ENCODE measurements at regions not wholly inside any gene's neighbourhood (a gene's known extent, or its start where the extent isn't known, plus 50 kb on each side); places are given as distances from the start of the nearest gene placed in this dataset.

- H3K27me3 ChIP-seq (ENCODE audit: control insufficient read depth in 4 of 4, insufficient read depth in 4 of 4, low read length in 3 of 4) = no peaks in the 10 kb centered on the region
- no peak overlapping the region for H3K9ac ChIP-seq (ENCODE audit: low read depth in 1 of 2, low read length in 2 of 2)
- WGBS = 88% methylated on average over 4 of the region's 4 CpGs
- DNase-seq (ENCODE audit: low spot score) = no peak
- no peaks in the 10 kb centered on the region for H3K9me3 ChIP-seq (ENCODE audit: control insufficient read depth in 4 of 4, low read length in 3 of 4)
- no peaks in the 10 kb centered on the region for H3K36me3 ChIP-seq (ENCODE audit: control insufficient read depth in 4 of 4, insufficient read depth in 3 of 4, low read depth in 1 of 4, low read length in 3 of 4)
- H3K27ac ChIP-seq (ENCODE audit: low read depth in 1 of 2, low read length in 2 of 2) = no peak overlapping the region
- TF ChIP-seq FOXA2 (IDR thresholded peaks at IDR 0.05) (no peak), EGR1 (IDR thresholded peaks at IDR 0.05; ENCODE audit: low read depth in 2 of 2) (no peak), GABPA (IDR thresholded peaks at IDR 0.05 in 1 of 2, conservative IDR thresholded peaks at IDR 0.05 in 1 of 2) (no peak), RXRA (IDR thresholded peaks at IDR 0.05) (no peak)
- peaks cover 9 to 35% (median 30%) of the 10 kb centered on the region in 4 donors for H3K4me1 ChIP-seq (ENCODE audit: control insufficient read depth in 4 of 4, insufficient read depth in 4 of 4, low read length in 3 of 4)
- H3K4me3 ChIP-seq (ENCODE audit: low read depth in 1 of 3, low read length in 3 of 3) = no peak overlapping the region
Observed at GRCh38 chr16:13791095-13791494, 128.9 kb upstream of the ERCC4 start.

GRCh38 chr16:13793841-13794409, 126.0 kb upstream of the ERCC4 start:
- Histone ChIP-seq H3K36me3 (ENCODE audit: control insufficient read depth in 4 of 4, insufficient read depth in 3 of 4, low read depth in 1 of 4, low read length in 3 of 4) (no peaks in the 10 kb centered on the region), H3K27me3 (ENCODE audit: control insufficient read depth in 4 of 4, insufficient read depth in 4 of 4, low read length in 3 of 4) (no peaks in the 10 kb centered on the region), H3K9ac (ENCODE audit: low read depth in 1 of 2, low read length in 2 of 2) (no peak overlapping the region), H3K27ac (ENCODE audit: low read depth in 1 of 2, low read length in 2 of 2) (peak overlapping the region; percentile 74 to 78), H3K9me3 (ENCODE audit: control insufficient read depth in 4 of 4, low read length in 3 of 4) (no peaks in the 10 kb centered on the region), H3K4me1 (ENCODE audit: control insufficient read depth in 4 of 4, insufficient read depth in 4 of 4, low read length in 3 of 4) (peaks cover 10 to 36% (median 30%) of the 10 kb centered on the region in 4 donors), H3K4me3 (ENCODE audit: low read depth in 1 of 3, low read length in 3 of 3) (no peak overlapping the region)
- WGBS = 16% methylated on average over 3 of the region's 3 CpGs
- DNase-seq (ENCODE audit: low spot score) = no peak
- peak; percentile 46 for TF ChIP-seq REST (IDR thresholded peaks at IDR 0.05)
- peak; percentile 24 to 60 for TF ChIP-seq RAD21 (IDR thresholded peaks at IDR 0.05)
- peak; percentile 64 to 73 for TF ChIP-seq EGR1 (IDR thresholded peaks at IDR 0.05; ENCODE audit: low read depth in 2 of 2)
- TF ChIP-seq YY1 (IDR thresholded peaks at IDR 0.05) = peak; percentile 41
- TF ChIP-seq JUND (IDR thresholded peaks at IDR 0.05) = peak; percentile 31 to 79
- TF ChIP-seq SP1 (IDR thresholded peaks at IDR 0.05) = peak; percentile 69
- TF ChIP-seq MAX (IDR thresholded peaks at IDR 0.05) = peak; percentile 77
- TF ChIP-seq TAF1 (conservative IDR thresholded peaks at IDR 0.05) = no peak
- TF ChIP-seq FOXA1 (IDR thresholded peaks at IDR 0.05) = no peak
- TF ChIP-seq NR2F2 (IDR thresholded peaks at IDR 0.05) = no peak
- no peak for TF ChIP-seq CTCF (IDR thresholded peaks at IDR 0.05; ENCODE audit: low read depth, low read length, missing input control)
- peak; percentile 62 for TF ChIP-seq ATF3 (IDR thresholded peaks at IDR 0.05)
- TF ChIP-seq HNF4G (IDR thresholded peaks at IDR 0.05) = peak; percentile 37
- no peak for TF ChIP-seq GABPA (IDR thresholded peaks at IDR 0.05 in 1 of 2, conservative IDR thresholded peaks at IDR 0.05 in 1 of 2)
- TF ChIP-seq ZBTB33 (IDR thresholded peaks at IDR 0.05) = peak; percentile 51
- peak; percentile 68 to 73 for TF ChIP-seq HNF4A (conservative IDR thresholded peaks at IDR 0.05)
- peak; percentile 79 for TF ChIP-seq FOXA2 (IDR thresholded peaks at IDR 0.05)
- TF ChIP-seq RXRA (IDR thresholded peaks at IDR 0.05) = peak; percentile 72 to 88

Measured in liver (tissue), 8 donors.